HG03196 (cell line): ENCODE measurements at regions not wholly inside any gene's neighbourhood (a gene's known extent, or its start where the extent isn't known, plus 50 kb on each side); places are given as distances from the start of the nearest gene placed in this dataset.
"Not testable (repeated sequence)": the region's sequence is repeated elsewhere in the genome, so short reads cannot be mapped to it uniquely, and the experiment has no call there.

Source experiments
- ATAC-seq: cut with Tn5 transposase; IDR thresholded peaks from one replicate; pipeline ENCODE4 v1.9.1; 2021; ENCODE audit not compliant: unreplicated experiment

GRCh38 chr17:63171428-63172393 is 205.7 kb downstream of the TANC2 start:
- no peak for ATAC-seq

GRCh38 chr17:63173450-63173849 is 207.4 kb downstream of the TANC2 start:
- ATAC-seq: no peak

GRCh38 chr17:63173903-63174302 is 207.9 kb downstream of the TANC2 start:
- no peak for ATAC-seq

GRCh38 chr17:63178530-63178929 is 212.5 kb downstream of the TANC2 start:
- ATAC-seq: no peak

GRCh38 chr17:63181856-63182255 is 215.8 kb downstream of the TANC2 start:
- ATAC-seq: no peak

GRCh38 chr17:63185420-63185819 is 219.4 kb downstream of the TANC2 start:
- no peak for ATAC-seq

GRCh38 chr17:63189082-63189481 is 223.0 kb downstream of the TANC2 start:
- ATAC-seq: no peak

GRCh38 chr17:63189930-63190329 is 223.9 kb downstream of the TANC2 start:
- ATAC-seq: no peak

- ATAC-seq: no peak
Measured at GRCh38 chr17:63190821-63191370, 224.9 kb downstream of the TANC2 start.

- ATAC-seq: no peak
Measured at GRCh38 chr17:63191610-63192009, 225.6 kb downstream of the TANC2 start.

GRCh38 chr17:63193827-63194226 is 227.8 kb downstream of the TANC2 start:
- no peak for ATAC-seq

- ATAC-seq: no peak
Measured at GRCh38 chr17:63196772-63197335, 230.8 kb downstream of the TANC2 start.

- no peak for ATAC-seq
Measured at GRCh38 chr17:63203652-63204051, 237.6 kb downstream of the TANC2 start.

- ATAC-seq: no peak
Measured at GRCh38 chr17:63221939-63222338, 224.2 kb downstream of the CYB561 start.

GRCh38 chr17:63222655-63223054 is 223.5 kb downstream of the CYB561 start:
- ATAC-seq: no peak

- ATAC-seq: no peak
Measured at GRCh38 chr17:63223212-63223911, 222.7 kb downstream of the CYB561 start.

- no peak for ATAC-seq
Measured at GRCh38 chr17:63224644-63225043, 221.5 kb downstream of the CYB561 start.

GRCh38 chr17:63226720-63227119 is 219.4 kb downstream of the CYB561 start:
- ATAC-seq: not testable (repeated sequence)

GRCh38 chr17:63231015-63231620 is 215.0 kb downstream of the CYB561 start:
- not testable (repeated sequence) for ATAC-seq

GRCh38 chr17:63232565-63233310 is 213.4 kb downstream of the CYB561 start:
- no peak for ATAC-seq
